ENCODE measurements at regions not wholly inside any gene's neighbourhood (a gene's known extent, or its start where the extent isn't known, plus 50 kb on each side); places are given as distances from the start of the nearest gene placed in this dataset.

GRCh38 chr2:146244830-146245229 is 1600.0 kb upstream of the ACVR2A start:
- H3K9ac ChIP-seq (ENCODE audit: extremely low read depth, insufficient read length, low read length): no peak overlapping the region
- H4K5ac ChIP-seq (ENCODE audit: insufficient read length, low read depth, low read length): no peak overlapping the region
- no peak overlapping the region for H2BK120ac ChIP-seq (ENCODE audit: low read depth, low read length, poor library complexity, severe bottlenecking)
- H3K27ac ChIP-seq (ENCODE audit: insufficient read length, low read depth, low read length): no peak overlapping the region
- no peak overlapping the region for H3K18ac ChIP-seq (ENCODE audit: insufficient read length, low read depth, low read length)
- H3K4me3 Mint-ChIP-seq: no peak overlapping the region
- no peak overlapping the region for H3K4ac ChIP-seq (ENCODE audit: low read depth, low read length)
- no peaks in the 10 kb centered on the region for H3K27me3 ChIP-seq (ENCODE audit: insufficient read depth, low read length)
- no peaks in the 10 kb centered on the region for H4K20me1 ChIP-seq (ENCODE audit: control insufficient read depth, insufficient read depth, insufficient read length)
- H2BK20ac ChIP-seq (ENCODE audit: low read depth, low read length, poor library complexity, severe bottlenecking): no peak overlapping the region
- H3K4me2 ChIP-seq (ENCODE audit: insufficient read depth, insufficient read length, low read length): no peak overlapping the region
- H2AK5ac ChIP-seq (ENCODE audit: insufficient read length, low read length): no peak overlapping the region
- H3K9me3 ChIP-seq (ENCODE audit: control insufficient read depth, low read depth, low read length): no peaks in the 10 kb centered on the region
- H3K27me3 Mint-ChIP-seq (ENCODE audit: low read depth): no peaks in the 10 kb centered on the region
- no peak overlapping the region for H4K8ac ChIP-seq (replicated peaks; ENCODE audit: insufficient read length, low read depth, low read length)
- H3K79me1 ChIP-seq (ENCODE audit: insufficient read depth, low read depth, low read length, poor library complexity, severe bottlenecking): no peaks in the 10 kb centered on the region
- no peaks in the 10 kb centered on the region for H3K23me2 ChIP-seq (ENCODE audit: insufficient read length, low read depth, low read length, poor library complexity, severe bottlenecking)
- TF ChIP-seq CTCF (conservative IDR thresholded peaks at IDR 0.05): no peak
- no peak overlapping the region for H3K27ac Mint-ChIP-seq
- H3K79me2 ChIP-seq (ENCODE audit: insufficient read depth, low read length): 0 out of 2 replicates have a peak, but pooled peaks cover 1% of the 10 kb centered on the region
- H3K14ac ChIP-seq (ENCODE audit: insufficient read depth, low read length): no peak overlapping the region
- DNase-seq: no peak
- peaks cover 14 to 15% of the 10 kb centered on the region in 2 experiments for H3K4me1 Mint-ChIP-seq
- no peak overlapping the region for H4K91ac ChIP-seq (ENCODE audit: insufficient read length, low read depth, low read length)
- no peak overlapping the region for H2BK12ac ChIP-seq (ENCODE audit: insufficient read length, low read depth, low read length)
- H2BK5ac ChIP-seq (ENCODE audit: insufficient read length, low read length): no peak overlapping the region
- peaks cover 4% of the 10 kb centered on the region; the same call in 1 of the 2 replicates for H3K4me1 ChIP-seq (ENCODE audit: insufficient read depth, low read length)
- H3K36me3 Mint-ChIP-seq (ENCODE audit: insufficient read depth in 1 of 3, low read depth in 3 of 3): no peaks in the 10 kb centered on the region
- no CpG with 5 or more reads among the region's 2 CpGs for WGBS (ENCODE audit: extremely low coverage, insufficient read length, low lambda C conversion rate)
- H2AFZ ChIP-seq (ENCODE audit: low read length): no peak overlapping the region
- no peak overlapping the region for H3K56ac ChIP-seq (ENCODE audit: insufficient read length, low read depth, low read length)
- H2BK15ac ChIP-seq (ENCODE audit: low read depth, low read length): no peak overlapping the region
- H3T11ph ChIP-seq (ENCODE audit: low read length): no peak overlapping the region
- H3K9me3 Mint-ChIP-seq: no peaks in the 10 kb centered on the region
- H3K23ac ChIP-seq (ENCODE audit: insufficient read length, low read depth, low read length): no peak overlapping the region
